ENCODE measurements at regions not wholly inside any gene's neighbourhood (a gene's known extent, or its start where the extent isn't known, plus 50 kb on each side); places are given as distances from the start of the nearest gene placed in this dataset.
"Not testable (repeated sequence)": the region's sequence is repeated elsewhere in the genome, so short reads cannot be mapped to it uniquely, and the experiment has no call there.

GRCh38 chr15:47041301-47041700 lies 676.0 kb upstream of the SEMA6D start:
- in situ Hi-C loops (cut with HindIII; ENCODE audit: low pct_unique_long_range_greater_than_20kb, low sequenced_read_pairs), result no loop called here
- no peaks in the 10 kb centered on the region for H3K9me3 ChIP-seq (ENCODE audit: control insufficient read depth, insufficient read depth, low read depth, low read length)
- TF ChIP-seq REST (IDR thresholded peaks at IDR 0.05; ENCODE audit: insufficient read depth in 1 of 2, low read depth in 2 of 2, low read length in 1 of 2) (no peak), TCF7L2 (IDR thresholded peaks at IDR 0.05; ENCODE audit: low read depth, low read length) (no peak), SIN3A (IDR thresholded peaks at IDR 0.05; ENCODE audit: borderline replicate concordance, insufficient read depth, low read depth, low read length) (no peak), POLR2AphosphoS5 (IDR thresholded peaks at IDR 0.05; ENCODE audit: low read depth, low read length) (no peak)
- TF ChIP-seq, protein P1, sequence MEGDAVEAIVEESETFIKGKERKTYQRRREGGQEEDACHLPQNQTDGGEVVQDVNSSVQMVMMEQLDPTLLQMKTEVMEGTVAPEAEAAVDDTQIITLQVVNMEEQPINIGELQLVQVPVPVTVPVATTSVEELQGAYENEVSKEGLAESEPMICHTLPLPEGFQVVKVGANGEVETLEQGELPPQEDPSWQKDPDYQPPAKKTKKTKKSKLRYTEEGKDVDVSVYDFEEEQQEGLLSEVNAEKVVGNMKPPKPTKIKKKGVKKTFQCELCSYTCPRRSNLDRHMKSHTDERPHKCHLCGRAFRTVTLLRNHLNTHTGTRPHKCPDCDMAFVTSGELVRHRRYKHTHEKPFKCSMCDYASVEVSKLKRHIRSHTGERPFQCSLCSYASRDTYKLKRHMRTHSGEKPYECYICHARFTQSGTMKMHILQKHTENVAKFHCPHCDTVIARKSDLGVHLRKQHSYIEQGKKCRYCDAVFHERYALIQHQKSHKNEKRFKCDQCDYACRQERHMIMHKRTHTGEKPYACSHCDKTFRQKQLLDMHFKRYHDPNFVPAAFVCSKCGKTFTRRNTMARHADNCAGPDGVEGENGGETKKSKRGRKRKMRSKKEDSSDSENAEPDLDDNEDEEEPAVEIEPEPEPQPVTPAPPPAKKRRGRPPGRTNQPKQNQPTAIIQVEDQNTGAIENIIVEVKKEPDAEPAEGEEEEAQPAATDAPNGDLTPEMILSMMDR (IDR thresholded peaks at IDR 0.05), result no peak
- ATAC-seq (no peak), DNase-seq (ENCODE audit: low read depth, low spot score) (no peak)
- BruUV-seq (replicated peaks), result no TSS peak
- ChIA-PET CTCF (no interaction called here), POLR2A (no interaction called here)
- no peak overlapping the region for H3K27ac ChIP-seq (ENCODE audit: low read length)
- H3K36me3 ChIP-seq (ENCODE audit: control insufficient read depth, insufficient read depth, low read length), result no peaks in the 10 kb centered on the region
- no peak overlapping the region for H3K4me3 ChIP-seq (ENCODE audit: low read depth in 2 of 2, low read length in 2 of 2)
- H3K27me3 ChIP-seq (ENCODE audit: control insufficient read depth, insufficient read depth, low read length), result no peaks in the 10 kb centered on the region
- intact Hi-C loops (cut with micrococcal nuclease; ENCODE audit: unreplicated experiment), result no loop called here
- no peaks in the 10 kb centered on the region for H3K4me1 ChIP-seq (ENCODE audit: control insufficient read depth, insufficient read depth, low read length)

- ATAC-seq; BruUV-seq (replicated peaks); H3K27me3 ChIP-seq (ENCODE audit: control insufficient read depth, insufficient read depth, low read length); CTCF ChIA-PET; H3K9me3 ChIP-seq (ENCODE audit: control insufficient read depth, insufficient read depth, low read depth, low read length); H3K4me1 ChIP-seq (ENCODE audit: control insufficient read depth, insufficient read depth, low read length); DNase-seq (ENCODE audit: low read depth, low spot score); H3K36me3 ChIP-seq (ENCODE audit: control insufficient read depth, insufficient read depth, low read length); in situ Hi-C loops (cut with HindIII; ENCODE audit: low pct_unique_long_range_greater_than_20kb, low sequenced_read_pairs); H3K4me3 ChIP-seq (ENCODE audit: low read depth in 2 of 2, low read length in 2 of 2); H3K27ac ChIP-seq (ENCODE audit: low read length); POLR2A ChIA-PET; intact Hi-C loops (cut with micrococcal nuclease; ENCODE audit: unreplicated experiment): not testable (repeated sequence)
These were observed 669.3 kb upstream of the SEMA6D start for GRCh38 chr15:47047981-47048380.

GRCh38 chr15:47066392-47066791 lies 650.9 kb upstream of the SEMA6D start:
- in situ Hi-C loops (cut with HindIII; ENCODE audit: low pct_unique_long_range_greater_than_20kb, low sequenced_read_pairs), result no loop called here
- ATAC-seq, result no peak

More at GRCh38 chr15:47066392-47066791, 650.9 kb upstream of the SEMA6D start:
- Histone ChIP-seq H3K27me3 (ENCODE audit: control insufficient read depth, insufficient read depth, low read length) (no peaks in the 10 kb centered on the region), H3K27ac (ENCODE audit: low read length) (no peak overlapping the region), H3K9me3 (ENCODE audit: control insufficient read depth, insufficient read depth, low read depth, low read length) (no peaks in the 10 kb centered on the region), H3K36me3 (ENCODE audit: control insufficient read depth, insufficient read depth, low read length) (no peaks in the 10 kb centered on the region), H3K4me1 (ENCODE audit: control insufficient read depth, insufficient read depth, low read length) (no peaks in the 10 kb centered on the region), H3K4me3 (ENCODE audit: low read depth in 2 of 2, low read length in 2 of 2) (no peak overlapping the region)
- intact Hi-C loops (cut with micrococcal nuclease; ENCODE audit: unreplicated experiment), result no loop called here
- POLR2A ChIA-PET, result no interaction called here
- BruUV-seq (replicated peaks), result no TSS peak
- DNase-seq (ENCODE audit: low read depth, low spot score), result no peak
- TF ChIP-seq, protein P1 (IDR thresholded peaks at IDR 0.05), result no peak
- TF ChIP-seq SIN3A (IDR thresholded peaks at IDR 0.05; ENCODE audit: borderline replicate concordance, insufficient read depth, low read depth, low read length) (no peak), POLR2AphosphoS5 (IDR thresholded peaks at IDR 0.05; ENCODE audit: low read depth, low read length) (no peak), TCF7L2 (IDR thresholded peaks at IDR 0.05; ENCODE audit: low read depth, low read length) (no peak), REST (IDR thresholded peaks at IDR 0.05; ENCODE audit: insufficient read depth in 1 of 2, low read depth in 2 of 2, low read length in 1 of 2) (no peak)
- CTCF ChIA-PET, result no interaction called here
